HFFc6 (cell line): ENCODE measurements at regions not wholly inside any gene's neighbourhood (a gene's known extent, or its start where the extent isn't known, plus 50 kb on each side); places are given as distances from the start of the nearest gene placed in this dataset.

Source experiments
- DNase-seq: peaks from one replicate; pipeline ENCODE4 v3.0.0-alpha.2; 2018
- H3K27ac Mint-ChIP-seq: 2 replicates; pipeline ENCODE4 v1.8.0; 2020; ENCODE audit warnings: mild to moderate bottlenecking, mixed read lengths
- H3K27me3 Mint-ChIP-seq: 2 replicates; pipeline ENCODE4 v1.8.0; 2021; ENCODE audit warnings: mild to moderate bottlenecking, moderate library complexity, mixed read lengths; ENCODE audit not compliant: insufficient read depth
- H3K36me3 Mint-ChIP-seq: 2 replicates; pipeline ENCODE4 v1.8.0; 2021; ENCODE audit warnings: low read depth, mixed read lengths
- H3K4me1 Mint-ChIP-seq: 2 replicates; pipeline ENCODE4 v1.8.0; 2020; ENCODE audit warnings: low read depth, mixed read lengths
- H3K4me3 Mint-ChIP-seq: 2 replicates; pipeline ENCODE4 v1.8.0; 2020; ENCODE audit warnings: mild to moderate bottlenecking, moderate library complexity, mixed read lengths
- H3K9me3 Mint-ChIP-seq: 2 replicates; pipeline ENCODE4 v1.8.0; 2020; ENCODE audit warnings: mild to moderate bottlenecking, mixed read lengths
- CTCF ChIP-seq: fragments of 200-600 bp; sonication (generic); IDR thresholded peaks from 2 replicates; pipeline ENCODE4 v1.5.0; 2021; ENCODE audit warnings: antibody characterized with exemption, mild to moderate bottlenecking

GRCh38 chr14:104465482-104466390, 113.8 kb upstream of the C14orf180 start:
- H3K27ac Mint-ChIP-seq: no peak overlapping the region

DNA sequence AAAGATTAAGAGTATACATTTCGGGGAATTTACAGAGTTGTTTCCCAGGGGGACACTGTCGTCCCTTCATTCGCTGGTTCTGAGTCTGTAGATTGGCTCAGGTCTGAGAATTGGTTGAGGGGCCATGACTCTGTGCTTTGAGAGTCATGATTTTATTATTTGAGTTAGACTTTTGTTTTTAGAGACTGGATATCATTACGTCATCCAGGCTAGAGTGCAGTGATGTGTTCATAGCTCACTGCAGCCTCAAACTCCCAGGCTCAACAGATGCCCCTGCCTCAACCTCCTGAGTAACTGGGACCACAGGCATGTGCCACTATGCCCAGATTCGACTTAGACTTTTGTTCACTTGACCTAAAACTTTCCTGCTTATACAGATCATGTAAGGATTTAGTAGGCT, 112.3 kb upstream of the C14orf180 start:
- Mint-ChIP-seq H3K36me3 (peaks cover 9% of the 10 kb centered on the region), H3K27ac (no peak overlapping the region), H3K4me3 (no peak overlapping the region), H3K4me1 (no peaks in the 10 kb centered on the region), H3K27me3 (peaks cover 9% of the 10 kb centered on the region), H3K9me3 (peaks cover 18% of the 10 kb centered on the region)
- DNase-seq: no peak
- TF ChIP-seq CTCF: no peak

More at GRCh38 chr14:104465482-104466390, 113.8 kb upstream of the C14orf180 start:
- no peak for TF ChIP-seq CTCF
- DNase-seq: no peak
- no peaks in the 10 kb centered on the region for H3K4me1 Mint-ChIP-seq
- H3K4me3 Mint-ChIP-seq: no peak overlapping the region
- no peaks in the 10 kb centered on the region for H3K36me3 Mint-ChIP-seq
- H3K9me3 Mint-ChIP-seq: peaks cover 9% of the 10 kb centered on the region; the same call in 1 of the 2 replicates
- peaks cover 9% of the 10 kb centered on the region; the same call in 1 of the 2 replicates for H3K27me3 Mint-ChIP-seq

- Mint-ChIP-seq H3K4me3 (no peak overlapping the region), H3K4me1 (no peaks in the 10 kb centered on the region), H3K27me3 (peaks cover 9% of the 10 kb centered on the region), H3K36me3 (peaks cover 10% of the 10 kb centered on the region), H3K9me3 (peaks cover 19% of the 10 kb centered on the region), H3K27ac (no peak overlapping the region)
- DNase-seq: no peak
- no peak for TF ChIP-seq CTCF
Measured at GRCh38 chr14:104467641-104468040, 111.9 kb upstream of the C14orf180 start.

DNA sequence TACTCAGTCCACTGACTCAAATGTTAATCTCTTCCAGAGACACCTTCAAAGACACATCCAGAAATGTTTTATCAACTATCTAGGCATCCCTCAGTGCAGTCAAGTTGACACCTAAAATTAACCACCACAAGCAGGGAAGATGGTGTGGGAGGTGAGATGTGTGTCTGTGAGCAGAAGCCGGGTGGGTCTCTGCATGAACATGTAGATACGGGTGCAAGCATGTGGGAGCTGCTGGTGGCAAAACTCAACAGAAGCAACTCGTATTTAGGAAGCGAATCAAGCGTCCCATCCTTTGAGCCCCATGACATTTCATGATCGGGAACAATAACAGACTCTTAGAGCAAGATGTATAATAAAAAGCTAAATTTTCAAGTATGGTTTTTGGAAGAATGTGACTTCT, 110.0 kb upstream of the C14orf180 start:
- peaks cover 3% of the 10 kb centered on the region for H3K27me3 Mint-ChIP-seq
- H3K27ac Mint-ChIP-seq: no peak overlapping the region
- H3K4me1 Mint-ChIP-seq: no peaks in the 10 kb centered on the region
- no peak overlapping the region for H3K4me3 Mint-ChIP-seq
- H3K9me3 Mint-ChIP-seq: peaks cover 27% of the 10 kb centered on the region
- no peak for DNase-seq
- peaks cover 15% of the 10 kb centered on the region for H3K36me3 Mint-ChIP-seq
- TF ChIP-seq CTCF: no peak

DNA sequence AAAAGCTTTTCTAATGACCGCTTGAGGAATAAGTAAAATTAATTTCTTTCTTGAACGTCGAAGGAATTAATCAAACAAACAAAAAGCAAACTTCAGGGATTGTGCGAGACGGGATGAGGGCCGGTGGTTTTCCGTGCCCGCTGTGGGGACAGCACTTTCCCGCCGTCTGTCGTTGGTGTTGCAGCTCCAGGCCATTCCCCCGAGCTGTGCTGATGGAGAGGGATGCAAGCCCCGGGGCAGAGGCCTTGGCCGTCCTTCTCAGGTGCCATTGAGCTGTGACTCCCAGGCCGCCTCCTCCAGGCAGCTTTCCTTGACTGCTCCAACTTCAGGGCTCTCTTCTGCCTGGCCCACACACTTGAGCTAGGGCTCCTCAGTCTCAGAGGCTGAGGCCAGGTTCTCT, 109.0 kb upstream of the C14orf180 start:
- no peak for TF ChIP-seq CTCF
- H3K36me3 Mint-ChIP-seq: peaks cover 15% of the 10 kb centered on the region
- no peak for DNase-seq
- no peak overlapping the region for H3K4me3 Mint-ChIP-seq
- no peaks in the 10 kb centered on the region for H3K4me1 Mint-ChIP-seq
- H3K9me3 Mint-ChIP-seq: peaks cover 29% of the 10 kb centered on the region
- H3K27me3 Mint-ChIP-seq: peaks cover 3% of the 10 kb centered on the region
- no peak overlapping the region for H3K27ac Mint-ChIP-seq
